ENCODE measurements at regions not wholly inside any gene's neighbourhood (a gene's known extent, or its start where the extent isn't known, plus 50 kb on each side); places are given as distances from the start of the nearest gene placed in this dataset.

- DNase-seq, result no peak
Measured at GRCh38 chr6:126091466-126091865, 105.1 kb downstream of the TRMT11 start.

DNA sequence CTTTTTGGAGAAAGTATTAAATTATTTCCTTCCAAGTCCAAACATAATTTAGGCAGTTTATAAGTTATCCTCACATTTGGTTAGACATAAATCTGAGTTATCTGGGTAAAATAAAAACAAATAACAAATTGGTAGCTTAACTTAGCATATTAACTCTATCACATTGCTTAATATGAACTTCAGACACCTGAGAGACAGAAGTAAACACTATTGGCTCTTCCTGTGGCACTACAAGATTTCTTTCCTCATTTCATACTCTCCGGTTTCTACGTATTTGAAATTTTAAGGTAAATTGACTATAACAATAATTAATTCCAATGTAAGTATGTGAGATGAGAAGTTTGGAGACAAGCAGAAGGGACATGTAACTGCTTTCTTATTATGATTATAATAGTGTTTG lies 106.8 kb downstream of the TRMT11 start:
- DNase-seq, result no peak

DNA sequence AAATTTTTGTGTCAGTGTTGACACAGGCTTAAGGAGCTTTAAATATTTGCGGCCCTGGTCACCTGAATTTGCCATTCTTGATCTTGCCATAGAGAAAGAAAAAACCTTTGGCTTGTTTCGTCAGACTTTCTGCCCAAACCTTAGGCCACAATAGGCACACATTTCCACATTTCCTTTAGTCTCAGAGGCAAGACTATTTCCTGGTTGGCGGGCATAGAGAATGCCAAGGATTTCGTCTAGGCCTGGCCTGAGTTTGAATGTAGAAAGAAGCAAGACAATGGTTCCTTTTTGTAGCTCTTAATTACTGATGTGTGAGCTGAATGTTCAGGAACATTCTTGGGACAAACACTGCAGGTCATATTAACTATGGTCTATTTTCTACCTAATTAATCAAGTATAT lies 108.1 kb downstream of the TRMT11 start:
- peak in 1 of 56 donors; percentile 2 for DNase-seq

GRCh38 chr6:126100386-126100785 lies 114.0 kb downstream of the TRMT11 start:
- DNase-seq, result no peak

- DNase-seq, result no peak
Measured at GRCh38 chr6:126102358-126102757, 116.0 kb downstream of the TRMT11 start.

- DNase-seq, result no peak
Measured at GRCh38 chr6:126103993-126104392, 117.7 kb downstream of the TRMT11 start.

- DNase-seq, result no peak
Measured at GRCh38 chr6:126107475-126108166, 121.3 kb downstream of the TRMT11 start.

- DNase-seq, result no peak
Measured at GRCh38 chr6:126110512-126111270, 124.4 kb downstream of the TRMT11 start.

DNA sequence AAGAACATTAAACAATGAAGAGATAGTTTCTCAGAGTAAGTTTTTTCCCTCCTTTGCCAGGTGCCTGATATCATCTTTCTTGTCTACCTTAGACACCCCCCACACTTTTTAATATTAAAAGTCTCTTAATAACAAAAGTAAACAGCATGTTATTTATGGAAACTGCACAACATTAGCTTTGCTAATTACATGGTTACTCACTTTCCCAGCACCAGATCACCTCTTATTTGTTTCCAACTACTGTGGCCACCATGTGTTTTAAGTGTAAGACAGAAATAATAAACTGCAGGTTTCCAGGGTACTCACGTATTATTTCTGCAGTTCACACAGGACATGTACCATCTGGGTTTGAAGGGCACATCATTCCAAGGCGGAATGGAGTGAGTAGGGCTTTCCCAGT lies 125.0 kb downstream of the TRMT11 start:
- DNase-seq, result no peak

DNA sequence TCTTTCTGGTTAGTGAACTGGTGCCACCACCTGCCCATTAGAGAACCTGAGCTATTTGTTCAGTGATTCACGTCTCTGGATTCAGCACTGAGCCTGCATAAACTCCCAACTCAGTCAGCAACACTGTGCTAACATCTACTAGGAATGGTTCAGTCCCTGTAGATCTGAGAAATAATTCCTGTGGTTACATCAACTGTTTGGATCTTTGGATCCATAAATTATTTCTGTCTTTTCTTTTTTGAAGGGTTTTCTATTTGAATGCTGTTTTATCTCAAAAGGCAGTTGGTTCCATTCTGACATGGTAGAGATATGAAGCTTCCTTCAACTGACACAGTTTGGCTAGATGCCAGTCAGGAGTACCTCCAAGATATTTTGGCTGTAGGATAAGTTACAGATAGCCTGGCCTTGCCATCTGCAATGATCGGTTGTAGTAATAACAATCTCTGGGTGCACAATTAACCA lies 125.9 kb downstream of the TRMT11 start:
- DNase-seq, result no peak

GRCh38 chr6:126113261-126113660 lies 126.9 kb downstream of the TRMT11 start:
- no peak for DNase-seq

GRCh38 chr6:126117251-126117650 lies 130.9 kb downstream of the TRMT11 start:
- no peak for DNase-seq

GRCh38 chr6:126118058-126118755 lies 131.9 kb downstream of the TRMT11 start:
- no peak for DNase-seq

GRCh38 chr6:126118936-126119335 lies 132.6 kb downstream of the TRMT11 start:
- DNase-seq, result no peak

DNA sequence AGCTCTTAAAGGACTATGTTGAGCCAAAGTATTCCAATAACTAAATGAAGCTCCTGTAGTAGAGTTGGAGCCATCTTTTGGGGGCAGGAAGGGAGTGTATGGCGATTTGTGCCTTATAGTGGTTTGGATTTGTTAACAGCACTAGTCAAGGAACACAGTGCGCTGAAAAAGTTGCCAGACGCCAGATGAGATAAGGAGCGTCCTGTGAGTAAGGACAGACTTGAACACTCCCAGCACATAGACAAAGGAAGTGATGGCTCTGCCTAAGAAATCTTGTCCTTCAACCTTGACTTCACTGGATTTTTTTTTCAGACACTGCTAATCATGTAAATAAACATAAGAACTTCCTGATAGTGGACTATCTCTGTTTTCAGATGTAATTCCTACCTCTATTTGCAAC lies 136.9 kb downstream of the TRMT11 start:
- no peak for DNase-seq

GRCh38 chr6:126127659-126128058 lies 141.3 kb downstream of the TRMT11 start:
- no peak for DNase-seq

GRCh38 chr6:126131246-126131645 lies 144.9 kb downstream of the TRMT11 start:
- DNase-seq, result no peak

DNA sequence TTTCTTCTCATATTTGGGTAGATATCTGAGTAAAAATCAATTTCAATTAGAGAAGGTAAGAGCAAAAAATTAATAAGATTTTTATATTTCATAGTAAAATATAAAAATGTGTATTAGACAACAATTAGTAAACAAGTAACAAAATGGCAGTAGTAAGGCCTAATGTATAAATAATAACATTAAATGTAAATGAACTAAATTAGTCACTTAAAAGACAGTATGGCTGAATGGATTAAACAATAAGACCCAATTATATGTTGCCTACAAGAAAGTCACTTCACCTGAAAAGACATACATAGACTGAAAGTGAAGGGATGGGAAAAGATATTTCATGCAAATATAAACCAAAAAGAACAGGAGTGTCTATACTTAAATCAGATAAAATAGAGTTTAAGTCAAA lies 147.6 kb downstream of the TRMT11 start:
- no peak for DNase-seq

DNA sequence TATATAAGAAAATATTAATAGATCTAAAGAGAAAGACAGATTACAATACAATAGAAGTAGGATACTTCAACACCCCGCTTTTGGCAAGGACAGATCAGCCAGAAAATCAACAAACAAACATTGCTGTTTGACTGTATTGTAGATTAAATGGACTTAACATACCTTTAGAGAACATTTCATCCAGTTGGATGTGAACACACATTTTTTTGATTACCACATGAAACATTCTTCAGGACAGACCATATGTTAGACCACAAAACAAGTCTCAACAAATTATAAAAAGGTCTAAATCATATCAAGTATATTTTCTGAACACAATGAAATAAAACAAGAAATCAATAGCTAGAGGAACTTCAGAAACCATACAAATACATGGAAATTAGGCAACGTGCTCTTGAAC lies 148.2 kb downstream of the TRMT11 start:
- no peak for DNase-seq

DNA sequence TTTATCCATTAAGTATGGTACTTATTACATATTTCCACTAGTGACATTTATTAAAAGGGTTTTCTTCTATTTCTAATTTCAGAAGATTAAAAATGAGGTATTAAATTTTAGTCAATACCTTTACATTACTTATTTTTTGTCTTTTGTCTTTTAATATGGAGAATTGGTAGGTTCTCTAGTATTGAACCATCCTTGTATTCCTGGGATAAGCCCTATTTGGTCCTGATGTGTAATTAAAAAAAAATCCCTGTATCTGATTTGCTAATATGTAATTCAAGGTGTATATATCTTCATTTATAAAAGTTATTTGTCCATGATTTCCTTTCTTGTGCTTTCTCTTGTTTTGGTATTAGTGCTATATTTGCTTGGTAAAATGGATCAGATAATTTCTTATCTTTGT lies 153.7 kb downstream of the TRMT11 start:
- no peak for DNase-seq

DNA sequence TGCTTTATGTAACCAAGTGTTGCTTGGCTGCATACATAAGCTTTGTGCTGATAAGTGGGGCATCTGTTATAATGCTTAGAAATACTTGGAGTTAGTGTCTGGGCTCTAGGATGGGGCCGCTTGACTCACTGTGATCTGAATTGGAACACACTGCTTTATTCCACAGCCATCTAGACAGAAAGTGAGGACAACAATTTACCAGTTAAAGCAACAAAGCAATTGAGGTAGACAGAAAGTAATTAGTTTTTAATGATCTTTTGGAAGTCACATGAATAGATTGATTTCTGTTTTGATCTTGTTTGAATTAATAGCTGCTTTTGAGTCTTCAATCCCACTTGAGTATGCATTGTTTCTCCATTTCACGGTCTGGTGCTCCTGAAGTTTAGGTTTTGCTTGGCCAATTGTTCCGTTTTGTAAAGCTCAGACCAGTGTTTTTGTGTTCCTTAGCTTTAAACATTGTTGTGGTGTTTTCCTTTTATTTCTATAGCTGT lies 157.5 kb downstream of the TRMT11 start:
- DNase-seq, result peak in 4 of 56 donors; percentile 1 to 33 (median 16)

- DNase-seq, result no peak
Measured at GRCh38 chr6:126145351-126145750, 159.0 kb downstream of the TRMT11 start.
